ENCODE measurements at regions not wholly inside any gene's neighbourhood (a gene's known extent, or its start where the extent isn't known, plus 50 kb on each side); places are given as distances from the start of the nearest gene placed in this dataset.

DNA sequence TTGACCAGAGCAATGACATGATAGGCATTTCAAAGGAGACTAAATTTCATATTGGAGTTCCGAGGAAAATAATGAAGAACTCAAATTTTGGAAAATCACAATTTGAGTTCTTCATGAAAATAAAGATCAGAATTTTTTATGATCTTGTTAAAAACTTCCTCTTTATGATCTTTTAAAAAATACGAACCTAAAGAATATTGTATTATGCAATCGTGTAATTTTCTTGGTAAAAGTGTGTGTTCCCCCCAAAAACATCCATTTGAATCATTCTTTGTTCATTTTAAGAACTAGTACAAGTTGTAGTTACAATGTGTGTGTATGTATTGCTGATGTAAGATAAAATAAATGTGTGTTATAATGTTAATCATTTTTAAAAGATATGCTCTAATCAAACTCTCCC lies 79.3 kb upstream of the PDK4 start:
- ATAC-seq, result no peak
- no peaks in the 10 kb centered on the region for H3K9me3 ChIP-seq
- 93 to 97% (median 95%) methylated on average over 3 of the region's 3 CpGs for WGBS, 4 donors
- no peaks in the 10 kb centered on the region for H3K27me3 ChIP-seq
- no peaks in the 10 kb centered on the region for H3K4me1 ChIP-seq
- H3K4me3 ChIP-seq, result no peak overlapping the region
- no peak overlapping the region for H3K27ac ChIP-seq
- H3K36me3 ChIP-seq, result no peaks in the 10 kb centered on the region
- no peak for TF ChIP-seq POLR2A (IDR thresholded peaks at IDR 0.05)
- TF ChIP-seq, protein P1, sequence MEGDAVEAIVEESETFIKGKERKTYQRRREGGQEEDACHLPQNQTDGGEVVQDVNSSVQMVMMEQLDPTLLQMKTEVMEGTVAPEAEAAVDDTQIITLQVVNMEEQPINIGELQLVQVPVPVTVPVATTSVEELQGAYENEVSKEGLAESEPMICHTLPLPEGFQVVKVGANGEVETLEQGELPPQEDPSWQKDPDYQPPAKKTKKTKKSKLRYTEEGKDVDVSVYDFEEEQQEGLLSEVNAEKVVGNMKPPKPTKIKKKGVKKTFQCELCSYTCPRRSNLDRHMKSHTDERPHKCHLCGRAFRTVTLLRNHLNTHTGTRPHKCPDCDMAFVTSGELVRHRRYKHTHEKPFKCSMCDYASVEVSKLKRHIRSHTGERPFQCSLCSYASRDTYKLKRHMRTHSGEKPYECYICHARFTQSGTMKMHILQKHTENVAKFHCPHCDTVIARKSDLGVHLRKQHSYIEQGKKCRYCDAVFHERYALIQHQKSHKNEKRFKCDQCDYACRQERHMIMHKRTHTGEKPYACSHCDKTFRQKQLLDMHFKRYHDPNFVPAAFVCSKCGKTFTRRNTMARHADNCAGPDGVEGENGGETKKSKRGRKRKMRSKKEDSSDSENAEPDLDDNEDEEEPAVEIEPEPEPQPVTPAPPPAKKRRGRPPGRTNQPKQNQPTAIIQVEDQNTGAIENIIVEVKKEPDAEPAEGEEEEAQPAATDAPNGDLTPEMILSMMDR (IDR thresholded peaks at IDR 0.05), result no peak
- intact Hi-C loops (cut with DNase I), result loop anchor here in 2 of 10 donors (5.0 to 10.0 kb wide), 2 partner anchors 51 to 73 kb away; no protein-coding TSS in a partner anchor
- DNase-seq, result no peak

DNA sequence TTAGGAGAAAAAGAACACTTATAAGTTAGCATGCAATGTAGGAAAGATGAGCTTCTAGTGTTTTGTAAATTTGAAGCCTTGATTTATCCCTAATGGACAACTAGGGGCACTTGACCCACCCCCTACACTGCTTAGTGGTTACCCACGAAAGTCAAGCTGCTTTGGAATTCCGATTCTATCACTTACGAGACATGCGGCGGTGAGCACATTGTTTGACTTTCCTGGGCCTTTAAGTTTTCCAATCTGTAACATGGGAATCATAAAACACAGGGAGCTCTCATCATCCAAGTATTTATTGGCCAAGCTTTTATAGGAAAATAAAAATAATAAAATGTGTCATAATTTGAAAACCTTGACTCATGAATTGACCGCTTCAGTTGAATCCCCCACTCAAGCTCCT lies 78.7 kb upstream of the PDK4 start:
- ATAC-seq (no peak), DNase-seq (no peak)
- H3K9me3 ChIP-seq, result no peaks in the 10 kb centered on the region
- no peaks in the 10 kb centered on the region for H3K4me1 ChIP-seq
- H3K36me3 ChIP-seq, result no peaks in the 10 kb centered on the region
- intact Hi-C loops (cut with DNase I), result loop anchor here in 2 of 10 donors (5.0 to 10.0 kb wide), 2 partner anchors 50 to 73 kb away; no protein-coding TSS in a partner anchor
- no peak overlapping the region for H3K27ac ChIP-seq
- 92 to 95% (median 94%) methylated on average over 6 of the region's 6 CpGs for WGBS, 4 donors
- TF ChIP-seq, protein P1 (IDR thresholded peaks at IDR 0.05), result no peak
- TF ChIP-seq POLR2A (IDR thresholded peaks at IDR 0.05), result no peak
- no peaks in the 10 kb centered on the region for H3K27me3 ChIP-seq
- H3K4me3 ChIP-seq, result no peak overlapping the region

DNA sequence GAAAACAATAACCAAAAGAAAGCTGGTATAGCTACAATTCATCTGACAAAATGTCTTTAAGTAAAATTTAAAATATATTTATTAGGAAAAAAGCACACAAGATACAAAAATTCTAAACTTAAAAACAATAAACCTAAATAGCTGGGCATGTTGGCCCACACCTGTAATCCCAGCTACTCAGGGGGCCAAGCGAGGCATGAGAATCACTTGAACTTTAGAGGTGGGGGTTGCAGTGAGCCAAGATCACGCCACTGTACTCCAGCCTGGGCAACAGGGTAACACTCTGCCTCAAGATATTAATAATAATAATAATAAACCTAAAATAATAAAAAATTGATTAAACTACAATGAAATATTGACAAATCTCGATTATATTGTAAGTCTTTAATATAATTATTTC lies 77.8 kb upstream of the PDK4 start:
- no peaks in the 10 kb centered on the region for H3K36me3 ChIP-seq
- intact Hi-C loops (cut with DNase I), result loop anchor here in 2 of 10 donors (5.0 to 10.0 kb wide), 2 partner anchors 42 to 49 kb away; no protein-coding TSS in a partner anchor
- no peak overlapping the region for H3K27ac ChIP-seq
- no peak overlapping the region for H3K4me3 ChIP-seq
- H3K9me3 ChIP-seq, result no peaks in the 10 kb centered on the region
- no peak for ATAC-seq
- no peaks in the 10 kb centered on the region for H3K27me3 ChIP-seq
- H3K4me1 ChIP-seq, result no peaks in the 10 kb centered on the region
- WGBS, 4 donors, result 91 to 97% (median 96%) methylated on average over 3 of the region's 3 CpGs
- no peak for DNase-seq
- TF ChIP-seq, protein P1 (IDR thresholded peaks at IDR 0.05), result no peak
- no peak for TF ChIP-seq POLR2A (IDR thresholded peaks at IDR 0.05)

DNA sequence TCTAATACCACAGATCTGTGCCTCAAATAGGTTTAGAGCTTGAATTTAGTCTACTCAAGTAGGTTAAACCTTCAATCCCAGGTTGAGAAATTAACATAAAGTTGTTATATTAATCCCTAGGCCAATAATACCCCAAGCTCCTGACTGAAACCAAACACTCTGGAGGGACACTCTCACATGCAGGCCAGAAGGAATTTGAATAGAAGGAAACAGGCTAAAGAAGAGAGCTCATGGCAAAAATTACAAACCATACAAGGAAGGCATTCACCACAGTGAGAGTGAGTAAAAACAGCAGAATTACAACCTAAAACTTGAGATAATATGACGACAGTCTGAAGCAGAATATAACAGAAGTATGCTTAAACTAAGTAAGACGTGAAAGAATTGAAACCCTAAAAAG lies 76.1 kb upstream of the PDK4 start:
- TF ChIP-seq, protein P1 (IDR thresholded peaks at IDR 0.05), result no peak
- no peak for TF ChIP-seq POLR2A (IDR thresholded peaks at IDR 0.05)
- DNase-seq (no peak), ATAC-seq (no peak)
- intact Hi-C loops (cut with DNase I), result loop anchor here in 2 of 10 donors (5.0 to 10.0 kb wide), 2 partner anchors 40 to 48 kb away; no protein-coding TSS in a partner anchor
- Histone ChIP-seq H3K9me3 (no peaks in the 10 kb centered on the region), H3K36me3 (no peaks in the 10 kb centered on the region), H3K27ac (no peak overlapping the region), H3K4me3 (no peak overlapping the region), H3K27me3 (no peaks in the 10 kb centered on the region), H3K4me1 (no peaks in the 10 kb centered on the region)
- 73 to 91% (median 84%) methylated on average over 2 of the region's 2 CpGs for WGBS, 4 donors
